ENCODE measurements at regions not wholly inside any gene's neighbourhood (a gene's known extent, or its start where the extent isn't known, plus 50 kb on each side); places are given as distances from the start of the nearest gene placed in this dataset.

GRCh38 chr17:59485946-59486345 is 79.5 kb upstream of the DHX40 start:
- no peak for TF ChIP-seq CTCF (IDR thresholded peaks at IDR 0.05 in 8 of 11, conservative IDR thresholded peaks at IDR 0.05 in 3 of 11)
- no peak for TF ChIP-seq POLR2A (IDR thresholded peaks at IDR 0.05)
- TF ChIP-seq POLR2AphosphoS5 (IDR thresholded peaks at IDR 0.05), result no peak
